Common myeloid progenitor, CD34-positive (primary cell): ENCODE measurements at regions not wholly inside any gene's neighbourhood (a gene's known extent, or its start where the extent isn't known, plus 50 kb on each side); places are given as distances from the start of the nearest gene placed in this dataset.
"Not testable (repeated sequence)": the region's sequence is repeated elsewhere in the genome, so short reads cannot be mapped to it uniquely, and the experiment has no call there.

ENCODE experiments used
- CTCF ChIA-PET: fragments of 350-600 bp; sonication (Branson Sonifier 250); formaldehyde crosslinking; loops from one replicate; lab custom pipeline; 2021; ENCODE audit warnings: antibody characterized with exemption; lab: Charles Lee
- POLR2A ChIA-PET: fragments of 350-600 bp; sonication (Branson Sonifier 250); formaldehyde crosslinking; loops from one replicate; lab custom pipeline; 2021; ENCODE audit warnings: antibody characterized with exemption; lab: Charles Lee
- DNase-seq, 3 donors: peaks; one replicate each; pipeline versions ENCODE4 v3.0.0 to v3.0.0-alpha.2; 2013
- H3K27ac ChIP-seq, 2 experiments: 1 replicate in 1 of 2; 2 replicates in 1 of 2; pipeline ENCODE4 v1.7.0; 2013; ENCODE audit warnings: inconsistent platforms in 2 of 2, low read length in 2 of 2, mild to moderate bottlenecking in 2 of 2, low read depth in 1 of 2, moderate library complexity in 1 of 2; ENCODE audit not compliant: severe bottlenecking in 2 of 2, insufficient read depth in 1 of 2, poor library complexity in 1 of 2
- H3K27me3 ChIP-seq, 5 experiments: replicated peaks in 2 of 5; 1 replicate in 3 of 5; 2 replicates in 2 of 5; pipeline versions ENCODE4 v1.6.1 to v1.7.0; 2013; ENCODE audit warnings: low read length in 4 of 5, mild to moderate bottlenecking in 2 of 5, moderate library complexity in 2 of 5, inconsistent platforms in 1 of 5; ENCODE audit not compliant: insufficient read depth in 5 of 5, control insufficient read depth in 4 of 5
- H3K36me3 ChIP-seq, 4 experiments: 1 replicate in 2 of 4; 2 replicates in 2 of 4; pipeline versions ENCODE4 v1.6.1 to v1.7.0; 2013; ENCODE audit warnings: low read length in 3 of 4, control low read depth in 1 of 4, mild to moderate bottlenecking in 1 of 4; ENCODE audit not compliant: control insufficient read depth in 4 of 4, insufficient read depth in 4 of 4
- H3K4me1 ChIP-seq, 4 experiments: 1 replicate in 3 of 4; 2 replicates in 1 of 4; pipeline versions ENCODE4 v1.6.1 to v1.7.1; 2013; ENCODE audit warnings: low read length in 3 of 4, mild to moderate bottlenecking in 3 of 4, control low read depth in 1 of 4, inconsistent platforms in 1 of 4, moderate library complexity in 1 of 4; ENCODE audit not compliant: control insufficient read depth in 4 of 4, insufficient read depth in 4 of 4; ENCODE audit errors: control extremely low read depth in 1 of 4
- H3K4me3 ChIP-seq, 7 experiments: 1 replicate in 4 of 7; 2 replicates in 3 of 7; pipeline versions ENCODE4 v1.5.1 to v1.7.0; 2013; ENCODE audit warnings: mild to moderate bottlenecking in 7 of 7, low read length in 6 of 7, moderate library complexity in 6 of 7, inconsistent platforms in 2 of 7, low read depth in 2 of 7, control low read depth in 1 of 7; ENCODE audit not compliant: insufficient read depth in 4 of 7, control insufficient read depth in 1 of 7; ENCODE audit errors: extremely low read depth in 1 of 7
- H3K9me3 ChIP-seq, 5 experiments: 1 replicate in 4 of 5; 2 replicates in 1 of 5; pipeline versions ENCODE4 v1.6.1 to v1.7.1; 2013; ENCODE audit warnings: low read length in 4 of 5, mild to moderate bottlenecking in 2 of 5, inconsistent platforms in 1 of 5, low read depth in 1 of 5, moderate library complexity in 1 of 5; ENCODE audit not compliant: control insufficient read depth in 4 of 5, insufficient read depth in 2 of 5; ENCODE audit errors: control extremely low read depth in 1 of 5
- WGBS: methylation state at CpG from one replicate; pipeline ENCODE4 v1.1.5; 2013; ENCODE audit not compliant: insufficient coverage; 5-methylcytosine and 5-hydroxymethylcytosine counted together

DNA sequence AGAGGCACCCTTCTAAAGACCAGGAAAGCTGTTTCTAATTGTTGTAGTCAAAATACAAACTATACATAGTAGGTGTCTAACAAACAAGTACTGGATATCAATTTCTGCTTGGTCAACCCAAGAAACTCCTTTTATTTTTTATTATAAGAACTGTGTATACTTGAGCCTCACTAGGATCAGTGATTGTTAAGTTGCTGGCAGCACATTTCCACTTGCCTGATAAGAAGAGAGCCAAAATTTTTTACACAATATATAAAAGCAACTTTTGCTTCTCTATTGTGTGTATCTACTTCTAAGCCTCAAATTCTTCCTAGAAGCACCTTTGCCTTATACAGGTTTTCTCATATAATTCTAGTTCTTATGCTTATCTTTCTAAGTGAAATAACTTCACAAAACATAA is 703.0 kb upstream of the EPHA5 start:
- H3K4me1 ChIP-seq: no peaks in the 10 kb centered on the region
- CTCF ChIA-PET: no interaction called here
- POLR2A ChIA-PET: no interaction called here

DNA sequence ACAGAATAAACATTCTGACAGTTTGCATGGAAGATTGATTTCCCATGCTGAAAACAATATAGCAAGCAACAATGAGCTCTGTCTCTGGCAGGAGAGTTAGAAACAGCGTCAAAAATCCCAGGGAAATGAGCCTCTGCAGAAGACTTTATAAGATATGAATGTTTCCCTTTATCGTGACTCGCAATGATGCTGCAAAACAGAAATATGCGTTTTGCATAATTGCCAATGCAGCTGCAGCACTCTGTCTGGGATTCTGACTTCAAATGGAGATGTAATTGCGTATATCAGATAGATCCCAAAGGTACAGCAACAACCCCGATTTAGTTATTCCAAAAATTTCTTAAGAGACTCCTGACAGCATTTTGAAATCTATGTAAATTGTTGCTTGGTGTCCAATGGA is 702.4 kb upstream of the EPHA5 start:
- no peak overlapping the region for H3K27ac ChIP-seq
- WGBS: 96% methylated on average over 4 of the region's 6 CpGs
- H3K4me3 ChIP-seq: no peak overlapping the region
- no peak for DNase-seq
- no peaks in the 10 kb centered on the region for H3K9me3 ChIP-seq
- no peaks in the 10 kb centered on the region for H3K27me3 ChIP-seq
- POLR2A ChIA-PET: no interaction called here
- no peaks in the 10 kb centered on the region for H3K36me3 ChIP-seq
- no peaks in the 10 kb centered on the region for H3K4me1 ChIP-seq
- CTCF ChIA-PET: no interaction called here

More for the DNA sequence above, 703.0 kb upstream of the EPHA5 start:
- H3K27me3 ChIP-seq: no peaks in the 10 kb centered on the region
- no peak overlapping the region for H3K4me3 ChIP-seq
- DNase-seq: no peak
- H3K9me3 ChIP-seq: no peaks in the 10 kb centered on the region
- H3K27ac ChIP-seq: no peak overlapping the region
- no peaks in the 10 kb centered on the region for H3K36me3 ChIP-seq

DNA sequence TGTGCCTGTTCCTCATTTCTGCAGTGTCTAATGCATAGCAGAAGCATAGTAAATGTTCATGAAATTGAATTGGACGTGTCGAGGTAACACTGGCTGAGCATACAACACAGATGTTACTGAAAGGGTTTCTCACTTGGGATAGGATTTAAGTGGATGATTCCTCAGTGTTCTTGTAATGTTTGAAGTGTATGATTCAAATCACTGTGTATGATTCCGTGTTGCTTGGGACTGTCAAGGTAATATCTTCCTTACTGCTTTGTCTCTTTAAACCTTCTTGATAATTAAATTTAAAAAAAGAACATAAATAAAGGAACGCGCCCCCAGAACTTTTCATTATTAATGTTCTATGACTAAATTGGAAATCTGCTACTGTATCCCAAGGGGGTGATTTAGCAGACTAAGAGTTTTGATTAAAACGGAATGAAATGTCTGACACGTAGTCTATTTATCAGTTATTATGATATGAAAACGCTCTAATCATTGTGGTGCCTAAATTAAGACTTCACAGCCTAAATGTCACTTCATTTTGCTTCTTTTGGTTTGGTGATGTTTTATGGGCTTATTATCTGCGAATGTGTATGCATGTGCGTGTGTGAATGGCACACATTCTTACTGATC is 696.9 kb upstream of the EPHA5 start:
- DNase-seq: no peak
- POLR2A ChIA-PET: no interaction called here
- no peaks in the 10 kb centered on the region for H3K36me3 ChIP-seq
- no peaks in the 10 kb centered on the region for H3K4me1 ChIP-seq
- H3K9me3 ChIP-seq: no peaks in the 10 kb centered on the region
- no peak overlapping the region for H3K27ac ChIP-seq
- H3K27me3 ChIP-seq: no peaks in the 10 kb centered on the region
- 80% methylated on average over 1 of the region's 10 CpGs for WGBS
- CTCF ChIA-PET: no interaction called here
- no peak overlapping the region for H3K4me3 ChIP-seq

DNA sequence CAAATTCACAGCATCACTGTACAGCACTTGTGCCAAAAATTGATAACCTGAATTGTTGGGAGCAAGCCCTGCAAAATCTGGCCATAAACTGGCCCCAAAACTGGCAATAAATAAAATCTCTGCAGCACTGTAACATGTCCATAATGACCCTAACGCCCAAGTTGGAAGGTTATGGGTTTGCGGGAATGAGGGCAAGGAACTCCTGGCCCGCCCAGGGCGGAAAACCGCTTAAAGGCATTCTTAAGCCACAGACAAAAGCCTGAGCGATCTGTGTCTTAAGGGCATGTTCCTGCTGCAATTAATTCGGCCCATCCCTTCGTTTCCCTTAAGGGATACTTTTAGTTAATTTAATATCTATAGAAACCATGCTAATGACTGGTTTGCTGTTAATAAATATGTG is 690.1 kb upstream of the EPHA5 start:
- CTCF ChIA-PET, H3K4me1 ChIP-seq, H3K4me3 ChIP-seq, DNase-seq, H3K27ac ChIP-seq, H3K9me3 ChIP-seq, POLR2A ChIA-PET, H3K36me3 ChIP-seq, H3K27me3 ChIP-seq: not testable (repeated sequence)
- WGBS: 90% methylated on average over 2 of the region's 8 CpGs

DNA sequence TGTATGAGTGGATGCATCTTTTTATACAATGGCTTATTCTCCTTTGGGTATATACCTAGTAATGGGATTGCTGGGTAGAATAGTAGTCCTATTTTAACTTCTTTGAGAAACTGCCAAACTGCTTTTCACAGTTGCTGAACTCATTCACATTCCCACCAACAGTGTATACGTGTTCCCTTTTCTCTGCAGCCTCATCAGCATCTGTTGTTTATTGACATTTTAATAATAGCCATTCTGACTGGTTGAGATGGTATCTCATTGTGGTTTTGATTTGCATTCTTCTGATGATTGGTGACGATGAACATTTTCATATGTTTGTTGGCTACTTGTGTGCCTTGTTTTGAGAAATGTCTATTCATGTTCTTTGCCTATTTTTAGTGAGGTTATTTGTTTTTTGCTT is 687.0 kb upstream of the EPHA5 start:
- ChIA-PET CTCF (no interaction called here), POLR2A (no interaction called here)
- no peaks in the 10 kb centered on the region for H3K36me3 ChIP-seq
- no peaks in the 10 kb centered on the region for H3K27me3 ChIP-seq
- no peak overlapping the region for H3K4me3 ChIP-seq
- H3K9me3 ChIP-seq: no peaks in the 10 kb centered on the region
- H3K4me1 ChIP-seq: no peaks in the 10 kb centered on the region
- WGBS: 100% methylated on average over 1 of the region's 2 CpGs
- no peak overlapping the region for H3K27ac ChIP-seq
- DNase-seq: no peak

DNA sequence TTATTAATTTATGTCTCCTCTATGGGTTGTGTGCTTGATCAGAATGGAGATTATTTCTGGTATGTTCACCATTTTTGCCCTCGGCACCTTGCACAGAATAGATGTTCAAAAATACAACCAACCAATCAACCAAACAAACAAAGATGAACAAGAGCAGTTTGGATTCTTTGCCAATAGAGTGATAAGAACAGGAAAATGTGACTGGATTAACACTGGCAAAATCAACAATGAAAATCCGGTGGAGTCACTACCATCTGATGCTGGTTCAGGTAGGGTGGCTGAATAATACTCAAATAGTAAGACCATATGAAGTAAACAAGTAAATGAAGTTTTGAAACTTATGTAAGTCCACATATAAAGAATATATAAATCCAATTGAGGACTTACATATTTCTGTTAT is 685.0 kb upstream of the EPHA5 start:
- Histone ChIP-seq H3K4me1 (no peaks in the 10 kb centered on the region), H3K27me3 (no peaks in the 10 kb centered on the region), H3K36me3 (no peaks in the 10 kb centered on the region), H3K9me3 (no peaks in the 10 kb centered on the region), H3K4me3 (no peak overlapping the region), H3K27ac (no peak overlapping the region)
- CTCF ChIA-PET: no interaction called here
- DNase-seq: no peak
- no CpG with 5 or more reads among the region's 2 CpGs for WGBS
- POLR2A ChIA-PET: no interaction called here

DNA sequence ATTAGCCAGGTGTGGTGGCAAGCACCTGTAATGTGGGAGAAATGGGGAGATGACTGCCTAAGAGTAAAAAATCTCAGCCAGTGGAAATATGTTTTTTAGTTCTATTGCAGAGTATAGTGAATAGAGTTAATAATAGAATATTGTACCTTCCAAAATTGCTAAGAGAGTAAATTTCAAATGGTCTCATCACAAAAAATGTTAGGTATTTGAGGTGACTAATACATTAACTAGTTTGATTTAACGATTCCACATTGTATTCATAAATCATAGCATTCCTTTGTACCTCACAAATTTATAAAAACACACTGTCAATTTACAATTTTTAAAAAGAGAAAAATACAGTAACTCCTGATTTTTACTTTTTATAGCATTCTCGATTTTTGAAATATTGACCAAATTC is 681.5 kb upstream of the EPHA5 start:
- Histone ChIP-seq H3K4me1 (no peaks in the 10 kb centered on the region), H3K36me3 (no peaks in the 10 kb centered on the region), H3K4me3 (no peak overlapping the region), H3K27me3 (no peaks in the 10 kb centered on the region), H3K27ac (no peak overlapping the region), H3K9me3 (no peaks in the 10 kb centered on the region)
- CTCF ChIA-PET: no interaction called here
- WGBS: no CpG with 5 or more reads among the region's 2 CpGs
- DNase-seq: no peak
- POLR2A ChIA-PET: no interaction called here
